ENCODE measurements at regions not wholly inside any gene's neighbourhood (a gene's known extent, or its start where the extent isn't known, plus 50 kb on each side); places are given as distances from the start of the nearest gene placed in this dataset.
"Not testable (repeated sequence)": the region's sequence is repeated elsewhere in the genome, so short reads cannot be mapped to it uniquely, and the experiment has no call there.

- H3K36me3 ChIP-seq, result no peaks in the 10 kb centered on the region
- H3K4me3 ChIP-seq, result no peak overlapping the region
- no peaks in the 10 kb centered on the region for H3K27me3 ChIP-seq
- no peak for TF ChIP-seq POLR2AphosphoS5 (IDR thresholded peaks at IDR 0.05)
- TF ChIP-seq, protein P1, sequence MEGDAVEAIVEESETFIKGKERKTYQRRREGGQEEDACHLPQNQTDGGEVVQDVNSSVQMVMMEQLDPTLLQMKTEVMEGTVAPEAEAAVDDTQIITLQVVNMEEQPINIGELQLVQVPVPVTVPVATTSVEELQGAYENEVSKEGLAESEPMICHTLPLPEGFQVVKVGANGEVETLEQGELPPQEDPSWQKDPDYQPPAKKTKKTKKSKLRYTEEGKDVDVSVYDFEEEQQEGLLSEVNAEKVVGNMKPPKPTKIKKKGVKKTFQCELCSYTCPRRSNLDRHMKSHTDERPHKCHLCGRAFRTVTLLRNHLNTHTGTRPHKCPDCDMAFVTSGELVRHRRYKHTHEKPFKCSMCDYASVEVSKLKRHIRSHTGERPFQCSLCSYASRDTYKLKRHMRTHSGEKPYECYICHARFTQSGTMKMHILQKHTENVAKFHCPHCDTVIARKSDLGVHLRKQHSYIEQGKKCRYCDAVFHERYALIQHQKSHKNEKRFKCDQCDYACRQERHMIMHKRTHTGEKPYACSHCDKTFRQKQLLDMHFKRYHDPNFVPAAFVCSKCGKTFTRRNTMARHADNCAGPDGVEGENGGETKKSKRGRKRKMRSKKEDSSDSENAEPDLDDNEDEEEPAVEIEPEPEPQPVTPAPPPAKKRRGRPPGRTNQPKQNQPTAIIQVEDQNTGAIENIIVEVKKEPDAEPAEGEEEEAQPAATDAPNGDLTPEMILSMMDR (IDR thresholded peaks at IDR 0.05), result no peak
- no peak for TF ChIP-seq EP300 (IDR thresholded peaks at IDR 0.05)
- no peak for TF ChIP-seq POLR2A (IDR thresholded peaks at IDR 0.05)
- H3K27ac ChIP-seq, result no peak overlapping the region
- H3K9me3 ChIP-seq, result no peaks in the 10 kb centered on the region
- whole genome bisulfite sequencing, 2 donors (ENCODE audit: low coverage in 1 of 2), result 88 to 100% methylated on average over 1 to 2 of the region's 2 CpGs
- no peaks in the 10 kb centered on the region for H3K4me1 ChIP-seq
- no peak for ATAC-seq
These were observed 161.4 kb downstream of the RPLP1 start for GRCh38 chr15:69613988-69614387.

DNA sequence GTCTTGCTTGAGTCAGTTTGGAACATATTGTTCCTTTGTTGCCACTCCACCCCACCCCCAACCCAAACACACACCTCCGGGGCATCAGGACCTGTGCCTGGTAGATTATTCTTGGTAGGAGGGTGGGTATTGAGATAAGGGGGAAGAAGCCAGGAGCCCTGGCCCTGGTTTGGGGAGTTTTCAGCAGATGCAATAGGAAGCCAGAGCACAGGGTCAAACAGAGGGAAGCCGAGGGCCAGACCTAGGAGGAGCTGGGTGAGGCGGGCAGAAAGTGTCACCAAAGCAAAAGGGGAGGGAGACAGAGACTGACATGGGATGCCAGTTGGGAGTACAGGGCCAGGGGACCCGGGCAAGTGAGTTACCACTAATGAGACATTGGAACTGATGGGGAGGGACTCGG lies 163.1 kb downstream of the RPLP1 start:
- H3K4me1 ChIP-seq, result no peaks in the 10 kb centered on the region
- no peak overlapping the region for H3K27ac ChIP-seq
- H3K9me3 ChIP-seq, result no peaks in the 10 kb centered on the region
- 50 to 93% methylated on average over 1 to 5 of the region's 5 CpGs for WGBS, 2 donors (ENCODE audit: low coverage in 1 of 2)
- no peaks in the 10 kb centered on the region for H3K36me3 ChIP-seq
- TF ChIP-seq POLR2A (IDR thresholded peaks at IDR 0.05), result no peak
- no peak for TF ChIP-seq POLR2AphosphoS5 (IDR thresholded peaks at IDR 0.05)
- TF ChIP-seq, protein P1 (IDR thresholded peaks at IDR 0.05), result no peak
- TF ChIP-seq EP300 (IDR thresholded peaks at IDR 0.05), result no peak
- H3K27me3 ChIP-seq, result no peaks in the 10 kb centered on the region
- no peak for ATAC-seq
- no peak overlapping the region for H3K4me3 ChIP-seq

DNA sequence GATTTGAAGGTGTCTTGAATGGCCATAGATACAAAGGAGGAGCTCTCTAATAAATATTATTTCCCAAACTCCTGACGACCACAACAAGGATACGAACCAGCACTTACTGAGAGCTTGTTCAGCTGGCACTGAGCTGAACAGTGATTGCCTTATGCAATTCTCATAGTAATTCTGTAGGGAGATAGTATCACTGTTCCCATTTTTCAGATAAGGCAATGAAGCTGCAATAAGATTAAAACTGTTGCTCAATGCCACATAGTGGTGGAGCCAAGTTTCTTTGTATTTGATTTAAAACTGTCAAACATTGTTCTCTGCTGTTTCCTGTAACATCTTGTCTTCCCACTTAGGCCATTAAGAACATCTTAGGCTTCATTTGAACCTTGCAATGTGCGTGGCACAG lies 163.9 kb downstream of the RPLP1 start:
- Histone ChIP-seq H3K9me3 (no peaks in the 10 kb centered on the region), H3K4me3 (no peak overlapping the region), H3K36me3 (no peaks in the 10 kb centered on the region), H3K27me3 (no peaks in the 10 kb centered on the region), H3K27ac (no peak overlapping the region), H3K4me1 (no peaks in the 10 kb centered on the region)
- TF ChIP-seq POLR2AphosphoS5 (IDR thresholded peaks at IDR 0.05) (no peak), POLR2A (IDR thresholded peaks at IDR 0.05) (no peak), EP300 (IDR thresholded peaks at IDR 0.05) (no peak)
- TF ChIP-seq, protein P1 (IDR thresholded peaks at IDR 0.05), result no peak
- ATAC-seq, result no peak
- 73 to 75% methylated on average over 1 to 3 of the region's 3 CpGs for WGBS, 2 donors (ENCODE audit: low coverage in 1 of 2)

- not testable (repeated sequence) for ATAC-seq
These were observed 164.5 kb downstream of the RPLP1 start for GRCh38 chr15:69617144-69617543.

DNA sequence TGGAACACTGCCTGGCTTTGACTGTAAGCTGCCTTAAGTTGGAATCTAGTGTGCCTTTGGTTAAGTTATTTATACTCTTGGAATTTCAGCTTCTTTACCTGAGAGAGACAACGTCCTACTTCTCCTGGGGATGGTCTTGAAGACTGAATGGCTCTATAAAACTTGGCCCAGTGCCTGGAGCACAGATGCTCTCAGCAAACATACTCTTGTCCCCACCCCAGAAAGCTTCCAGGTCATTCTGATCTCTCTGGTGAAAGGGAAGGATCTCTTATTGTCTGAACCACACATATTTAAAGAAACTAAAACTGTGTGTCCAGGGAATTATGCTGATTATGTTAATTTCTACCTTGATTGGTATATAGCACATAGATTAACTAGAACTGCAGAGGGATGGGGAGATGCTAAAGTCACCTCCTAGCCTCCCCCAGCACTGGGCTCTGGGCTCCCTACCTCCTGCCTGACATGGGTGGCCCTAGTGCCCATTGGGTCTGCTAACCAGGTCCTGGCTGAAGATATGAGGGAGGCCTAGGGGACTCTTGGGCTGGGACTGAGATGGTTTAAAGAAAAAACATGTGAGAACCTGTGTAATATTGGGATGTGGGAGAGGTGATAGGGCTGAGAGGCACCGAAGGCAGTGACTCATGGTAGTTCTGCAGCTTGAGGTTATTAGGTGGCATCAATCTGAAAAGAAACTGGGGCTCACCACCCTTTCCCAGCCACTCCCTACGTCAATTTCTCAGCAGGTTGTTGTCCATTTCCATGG lies 171.0 kb downstream of the RPLP1 start:
- WGBS, 2 donors (ENCODE audit: low coverage in 1 of 2), result 81 to 83% methylated on average over 3 of the region's 3 CpGs
- H3K4me1 ChIP-seq, result no peaks in the 10 kb centered on the region

More at GRCh38 chr15:69617144-69617543, 164.5 kb downstream of the RPLP1 start:
- WGBS, 2 donors (ENCODE audit: low coverage in 1 of 2), result 89% methylated on average over 3 of the region's 4 CpGs; no CpG with 5 or more reads in 1 of the 2 donors
- H3K9me3 ChIP-seq, H3K27ac ChIP-seq, H3K27me3 ChIP-seq, H3K4me3 ChIP-seq, H3K36me3 ChIP-seq, H3K4me1 ChIP-seq: not testable (repeated sequence)

More for the DNA sequence above, 171.0 kb downstream of the RPLP1 start:
- Histone ChIP-seq H3K27me3 (peaks cover 32% of the 10 kb centered on the region), H3K4me3 (no peak overlapping the region), H3K9me3 (no peaks in the 10 kb centered on the region), H3K36me3 (no peaks in the 10 kb centered on the region), H3K27ac (no peak overlapping the region)
- no peak for TF ChIP-seq POLR2A (IDR thresholded peaks at IDR 0.05)
- TF ChIP-seq, protein P1 (IDR thresholded peaks at IDR 0.05), result no peak
- no peak for TF ChIP-seq POLR2AphosphoS5 (IDR thresholded peaks at IDR 0.05)
- no peak for TF ChIP-seq EP300 (IDR thresholded peaks at IDR 0.05)
- no peak for ATAC-seq

All from gastroesophageal sphincter (tissue), 4 donors.